Dedifferentiated amniotic fluid mesenchymal stem cell (primary cell): ENCODE measurements at regions not wholly inside any gene's neighbourhood (a gene's known extent, or its start where the extent isn't known, plus 50 kb on each side); places are given as distances from the start of the nearest gene placed in this dataset.

Source experiments
- DNase-seq: peaks from one replicate; pipeline ENCODE4 v3.0.0-alpha.2; 2016; ENCODE audit errors: extremely low spot score

- peak; percentile 86 for DNase-seq
These were observed 99.2 kb downstream of the C12orf50 start for GRCh38 chr12:87930033-87930432.

GRCh38 chr12:87929346-87929745 lies 99.9 kb downstream of the C12orf50 start:
- no peak for DNase-seq

GRCh38 chr12:87928031-87928430 lies 101.2 kb downstream of the C12orf50 start:
- DNase-seq = no peak

- DNase-seq = no peak
These were observed 104.2 kb downstream of the C12orf50 start for GRCh38 chr12:87925021-87925420.

GRCh38 chr12:87924149-87924548 lies 105.1 kb downstream of the C12orf50 start:
- peak; percentile 34 for DNase-seq

GRCh38 chr12:87923361-87923760 lies 105.8 kb downstream of the C12orf50 start:
- no peak for DNase-seq

- no peak for DNase-seq
These were observed 106.5 kb downstream of the C12orf50 start for GRCh38 chr12:87922736-87923135.

- no peak for DNase-seq
These were observed 107.6 kb downstream of the C12orf50 start for GRCh38 chr12:87921621-87922020.

GRCh38 chr12:87920139-87920538 lies 109.1 kb downstream of the C12orf50 start:
- DNase-seq = no peak

GRCh38 chr12:87901457-87901856 lies 127.7 kb downstream of the C12orf50 start:
- DNase-seq = no peak

- no peak for DNase-seq
These were observed 131.5 kb downstream of the C12orf50 start for GRCh38 chr12:87897662-87898061.

- DNase-seq = no peak
These were observed 145.4 kb downstream of the C12orf50 start for GRCh38 chr12:87883806-87884205.

- DNase-seq = no peak
These were observed 150.1 kb downstream of the C12orf50 start for GRCh38 chr12:87879141-87879540.

- DNase-seq = peak; percentile 56
These were observed 158.4 kb downstream of the C12orf50 start for GRCh38 chr12:87870493-87871460.

- no peak for DNase-seq
These were observed 159.1 kb downstream of the C12orf50 start for GRCh38 chr12:87870061-87870460.

GRCh38 chr12:87866578-87867292 lies 162.5 kb downstream of the C12orf50 start:
- no peak for DNase-seq

- DNase-seq = no peak
These were observed 167.4 kb downstream of the C12orf50 start for GRCh38 chr12:87861791-87862190.

- no peak for DNase-seq
These were observed 175.7 kb downstream of the C12orf50 start for GRCh38 chr12:87853448-87854003.

GRCh38 chr12:87849074-87849473 lies 180.1 kb downstream of the C12orf50 start:
- DNase-seq = no peak

GRCh38 chr12:87848248-87848868 lies 180.8 kb downstream of the C12orf50 start:
- peak; percentile 69 for DNase-seq

GRCh38 chr12:87847147-87847546 lies 182.1 kb downstream of the C12orf50 start:
- DNase-seq = no peak

GRCh38 chr12:87846045-87846444 lies 183.2 kb downstream of the C12orf50 start:
- DNase-seq = no peak
